HCT116 (cell line): ENCODE measurements at regions not wholly inside any gene's neighbourhood (a gene's known extent, or its start where the extent isn't known, plus 50 kb on each side); places are given as distances from the start of the nearest gene placed in this dataset.

Source experiments
- ATAC-seq: fragments of 200-7000 bp; cut with Tn5 transposase; 2 replicates; pipeline ENCODE4 v1.9.1; 2020; ENCODE audit warnings: mild to moderate bottlenecking, moderate library complexity
- BruUV-seq: library from RNA; stranded (reverse); fragments of 400-500 nt; replicated peaks from 2 replicates; lab custom pipeline; 2021; lab: Mats Ljungman, UMichigan
- CTCF ChIA-PET: fragments of 300-600 bp; sonication (Branson Sonifier 250); formaldehyde crosslinking; loops from one replicate; lab custom pipeline; 2021; ENCODE audit warnings: antibody characterized with exemption; lab: Charles Lee
- POLR2A ChIA-PET: fragments of 300-600, 350-600 bp; sonication (Branson Sonifier 250); formaldehyde crosslinking; loops from one replicate; lab custom pipeline; 2021; ENCODE audit warnings: antibody characterized with exemption; lab: Charles Lee
- RAD21 ChIA-PET, 2 experiments: fragments of 300-600 bp; sonication (Branson Sonifier 250); formaldehyde crosslinking; loops; one replicate each; lab custom pipeline; 2023; ENCODE audit warnings: low total read pairs in 2 of 2; ENCODE audit not compliant: uncharacterized antibody in 2 of 2, unreplicated experiment in 2 of 2, low non-redundant PET in 1 of 2; lab: Charles Lee
- DNase-seq: peaks from one replicate; pipeline ENCODE4 v3.0.0-alpha.2; 2010; ENCODE audit warnings: low read depth, low spot score
- H2AFZ ChIP-seq: fragments of 200-600 bp; shearing (Covaris generic), sonication (generic); 2 replicates; pipeline ENCODE4 v1.6.1; 2017; ENCODE audit warnings: low read depth, mixed run types, mixed read lengths, antibody characterized with exemption, low read length; ENCODE audit not compliant: poor library complexity, severe bottlenecking
- H3K27ac ChIP-seq: 2 replicates; pipeline ENCODE4 v1.5.1; 2012; ENCODE audit warnings: low read depth, low read length
- H3K27me3 ChIP-seq: fragments of 200-600 bp; sonication (generic); 2 replicates; pipeline ENCODE4 v1.6.1; 2016; ENCODE audit warnings: mixed run types, low read length, mixed read lengths; ENCODE audit not compliant: insufficient read depth
- H3K36me3 ChIP-seq, 2 experiments: fragments of 200-500 bp in 1 of 2; fragments of 200-600 bp in 1 of 2; sonication (Bioruptor generic) in 1 of 2; sonication (generic) in 1 of 2; 2 replicates each; pipeline versions ENCODE4 v1.5.1 to v1.6.1; 2014 to 2016; ENCODE audit warnings: low read length in 2 of 2, inconsistent platforms in 1 of 2, mixed read lengths in 1 of 2, mixed run types in 1 of 2; ENCODE audit not compliant: insufficient read depth in 2 of 2, control insufficient read depth in 1 of 2
- H3K4me1 ChIP-seq, 2 experiments: fragments of 200-600 bp in 1 of 2; sonication (generic) in 1 of 2; 2 replicates each; pipeline versions ENCODE4 v1.5.1 to v1.6.1; 2012 to 2017; ENCODE audit warnings: low read length in 2 of 2, inconsistent platforms in 1 of 2, mild to moderate bottlenecking in 1 of 2, mixed read lengths in 1 of 2, mixed run types in 1 of 2, moderate library complexity in 1 of 2; ENCODE audit not compliant: insufficient read depth in 2 of 2, control insufficient read depth in 1 of 2
- H3K4me2 ChIP-seq: fragments of 200-600 bp; sonication (generic); 2 replicates; pipeline ENCODE4 v1.6.1; 2017; ENCODE audit warnings: mixed run types, low read length, mixed read lengths
- H3K4me3 ChIP-seq, 2 experiments: fragments of 200-600 bp in 1 of 2; sonication (generic) in 1 of 2; replicated peaks in 1 of 2; 2 replicates each; pipeline ENCODE4 v1.5.1; 2011 to 2016; ENCODE audit warnings: low read length in 2 of 2, control low read depth in 1 of 2, low read depth in 1 of 2, mild to moderate bottlenecking in 1 of 2, mixed read lengths in 1 of 2, mixed run types in 1 of 2
- H3K79me2 ChIP-seq: fragments of 200-600 bp; sonication (generic); 2 replicates; pipeline ENCODE4 v1.6.1; 2017; ENCODE audit warnings: mild to moderate bottlenecking, mixed run types, low read length, moderate library complexity, mixed read lengths; ENCODE audit not compliant: insufficient read depth
- H3K9ac ChIP-seq: fragments of 200-600 bp; sonication (generic); 2 replicates; pipeline ENCODE4 v1.6.1; 2016; ENCODE audit warnings: low read length, mixed read lengths
- H3K9me2 ChIP-seq: fragments of 200-600 bp; sonication (generic), shearing (Covaris generic); 2 replicates; pipeline ENCODE4 v1.6.1; 2017; ENCODE audit warnings: mixed run types, mild to moderate bottlenecking, moderate library complexity; ENCODE audit not compliant: insufficient read depth
- H3K9me3 ChIP-seq, 2 experiments: fragments of 200-500 bp in 1 of 2; fragments of 200-600 bp in 1 of 2; sonication (Bioruptor generic) in 1 of 2; sonication (generic) in 1 of 2; 2 replicates each; pipeline ENCODE4 v1.6.1; 2014 to 2017; ENCODE audit warnings: low read length in 2 of 2, mixed read lengths in 2 of 2, inconsistent platforms in 1 of 2, low read depth in 1 of 2, mild to moderate bottlenecking in 1 of 2, mixed run types in 1 of 2, moderate library complexity in 1 of 2; ENCODE audit not compliant: control insufficient read depth in 1 of 2, insufficient read depth in 1 of 2
- H4K20me1 ChIP-seq: fragments of 200-600 bp; sonication (generic), shearing (Covaris generic); 2 replicates; pipeline ENCODE4 v1.6.1; 2017; ENCODE audit warnings: mixed run types, mild to moderate bottlenecking, moderate library complexity; ENCODE audit not compliant: insufficient read depth
- CBX3 ChIP-seq: IDR thresholded peaks from 2 replicates; pipeline ENCODE4 v1.6.1; 2012; ENCODE audit warnings: low read depth
- CEBPB ChIP-seq: IDR thresholded peaks from 2 replicates; pipeline ENCODE4 v1.6.1; 2012; ENCODE audit warnings: low read depth
- EZH2phosphoT487 ChIP-seq: fragments of 200-600 bp; IDR thresholded peaks from 2 replicates; pipeline ENCODE4 v1.6.1; 2018; ENCODE audit warnings: antibody characterized with exemption, borderline replicate concordance
- FOSL1 ChIP-seq: IDR thresholded peaks from 2 replicates; pipeline ENCODE4 v1.6.1; 2012; ENCODE audit warnings: low read depth
- JUND ChIP-seq: IDR thresholded peaks from 2 replicates; pipeline ENCODE4 v1.6.1; 2012
- POLR2A ChIP-seq: IDR thresholded peaks from 2 replicates; pipeline ENCODE4 v1.7.0; 2011; ENCODE audit warnings: borderline replicate concordance; ENCODE audit not compliant: insufficient read depth, insufficient read length; ENCODE audit errors: extremely low read depth
- YY1 ChIP-seq: IDR thresholded peaks from 2 replicates; pipeline ENCODE4 v1.6.1; 2011; ENCODE audit warnings: low read length, low read depth, moderate library complexity, mild to moderate bottlenecking; ENCODE audit not compliant: insufficient replicate concordance; ENCODE audit errors: extremely low read depth
- ZBTB33 ChIP-seq: IDR thresholded peaks from 2 replicates; pipeline ENCODE4 v1.6.1; 2011; ENCODE audit warnings: mild to moderate bottlenecking, low read length, moderate library complexity; ENCODE audit not compliant: insufficient replicate concordance; ENCODE audit errors: extremely low read depth
- intact Hi-C: fragments of 100-400 bp; cut with micrococcal nuclease; formaldehyde crosslinking; loops from 2 replicates; pipeline ENCODE4 v1.10.0; 2022
- TF ChIP-seq, protein P1 (sequence below): IDR thresholded peaks from 2 replicates; pipeline ENCODE4 v1.6.1; 2012

DNA sequence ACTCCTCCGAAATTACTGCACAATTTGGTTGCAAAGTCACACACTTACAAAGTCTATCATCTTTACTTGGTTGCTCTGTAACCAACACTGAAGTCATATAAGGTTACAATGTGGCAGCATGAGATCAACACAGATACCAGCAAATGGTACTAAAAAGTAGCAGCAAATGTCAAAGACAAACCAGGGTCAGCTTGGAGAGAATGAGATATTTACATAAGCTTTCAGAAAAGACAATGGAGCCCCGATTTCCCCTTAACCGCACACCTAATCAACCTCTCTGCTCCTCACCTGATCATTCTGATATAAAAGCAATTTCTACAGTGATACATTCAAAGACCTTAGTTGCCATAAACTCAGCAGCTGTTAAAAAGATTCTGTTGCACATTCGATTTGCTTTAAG lies 76.4 kb upstream of the FOXN3 start:
- Histone ChIP-seq H3K9me2 (no peaks in the 10 kb centered on the region), H2AFZ (no peak overlapping the region), H3K4me1 (no peaks in the 10 kb centered on the region), H3K4me2 (no peak overlapping the region), H3K36me3 (no peaks in the 10 kb centered on the region), H3K4me3 (no peak overlapping the region), H4K20me1 (no peaks in the 10 kb centered on the region), H3K27me3 (no peaks in the 10 kb centered on the region), H3K79me2 (no peaks in the 10 kb centered on the region), H3K9me3 (no peaks in the 10 kb centered on the region)
- ChIA-PET CTCF (no interaction called here), POLR2A (no interaction called here), RAD21 (no interaction called here)
- intact Hi-C loops = no loop called here
- BruUV-seq = no TSS peak
- DNase-seq = no peak
- TF ChIP-seq FOSL1 = no peak
- no peak for TF ChIP-seq ZBTB33
- no peak for TF ChIP-seq CEBPB
- TF ChIP-seq YY1 = no peak
- TF ChIP-seq POLR2A = no peak
- TF ChIP-seq EZH2phosphoT487 = no peak
- TF ChIP-seq, protein P1, sequence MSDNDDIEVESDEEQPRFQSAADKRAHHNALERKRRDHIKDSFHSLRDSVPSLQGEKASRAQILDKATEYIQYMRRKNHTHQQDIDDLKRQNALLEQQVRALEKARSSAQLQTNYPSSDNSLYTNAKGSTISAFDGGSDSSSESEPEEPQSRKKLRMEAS = no peak
- TF ChIP-seq JUND = no peak
- TF ChIP-seq CBX3 = no peak
- TF ChIP-seq, all 23 proteins: peak for 0
- Histone ChIP-seq H3K9ac (no peak overlapping the region), H3K27ac (no peak overlapping the region)
- no peak for ATAC-seq
